Activated CD8-positive, alpha-beta memory T cell treated with anti-CD3 and anti-CD28 coated beads, Interleukin-2, amount 50 U/mL, for 1 hour (primary cell): ENCODE measurements at regions not wholly inside any gene's neighbourhood (a gene's known extent, or its start where the extent isn't known, plus 50 kb on each side); places are given as distances from the start of the nearest gene placed in this dataset.
"Not testable (repeated sequence)": the region's sequence is repeated elsewhere in the genome, so short reads cannot be mapped to it uniquely, and the experiment has no call there.

ENCODE experiments used
- DNase-seq: peaks from one replicate; pipeline ENCODE4 v3.0.0-alpha.2; 2020; ENCODE audit errors: extremely low read depth

GRCh38 chr18:41058351-41059125 lies 896.5 kb upstream of the PIK3C3 start:
- DNase-seq, result no peak

GRCh38 chr18:41052625-41053024 lies 902.4 kb upstream of the PIK3C3 start:
- DNase-seq, result no peak

DNA sequence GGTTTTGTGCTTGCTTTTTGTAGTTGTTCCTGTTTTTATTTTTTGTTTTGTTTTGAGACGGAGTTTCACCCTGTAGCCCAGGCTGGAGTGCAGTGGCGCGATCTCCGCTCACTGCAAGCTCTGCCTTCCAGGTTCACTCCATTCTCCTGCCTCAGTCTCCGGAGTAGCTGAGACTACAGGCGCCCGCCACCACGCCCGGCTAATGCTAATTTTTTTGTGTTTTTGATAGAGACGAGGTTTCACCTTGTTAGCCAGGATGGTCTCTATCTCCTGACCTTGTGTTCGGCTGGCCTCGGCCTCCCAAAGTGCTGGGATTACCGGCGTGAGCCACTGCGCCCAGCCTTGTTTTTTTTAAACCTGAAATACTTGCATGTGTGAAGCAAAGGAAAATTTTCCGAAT lies 908.8 kb upstream of the PIK3C3 start:
- not testable (repeated sequence) for DNase-seq

DNA sequence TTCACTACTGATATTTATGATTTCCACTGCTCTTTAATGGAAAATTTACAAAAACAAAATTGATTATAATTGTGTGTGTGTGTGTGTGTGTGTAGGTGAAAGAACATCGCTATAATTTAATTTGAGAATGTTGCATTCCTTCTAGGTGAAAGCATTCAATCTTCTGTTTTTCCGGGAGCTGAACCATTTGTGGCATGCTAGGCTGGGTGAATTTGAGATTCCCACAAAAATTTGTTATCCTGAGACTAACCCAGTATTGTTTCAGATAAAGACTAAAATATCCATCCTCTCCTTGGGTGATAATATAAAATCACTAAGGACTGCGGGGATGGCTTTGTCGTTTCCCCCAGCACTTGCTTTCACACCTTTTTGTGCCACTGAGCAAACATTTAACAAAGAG lies 911.2 kb upstream of the PIK3C3 start:
- no peak for DNase-seq

GRCh38 chr18:41042866-41043265 lies 912.2 kb upstream of the PIK3C3 start:
- DNase-seq, result no peak

- DNase-seq, result no peak
Measured at GRCh38 chr18:41038071-41038470, 917.0 kb upstream of the PIK3C3 start.

- DNase-seq, result no peak
Measured at GRCh38 chr18:41036346-41036745, 918.7 kb upstream of the PIK3C3 start.

DNA sequence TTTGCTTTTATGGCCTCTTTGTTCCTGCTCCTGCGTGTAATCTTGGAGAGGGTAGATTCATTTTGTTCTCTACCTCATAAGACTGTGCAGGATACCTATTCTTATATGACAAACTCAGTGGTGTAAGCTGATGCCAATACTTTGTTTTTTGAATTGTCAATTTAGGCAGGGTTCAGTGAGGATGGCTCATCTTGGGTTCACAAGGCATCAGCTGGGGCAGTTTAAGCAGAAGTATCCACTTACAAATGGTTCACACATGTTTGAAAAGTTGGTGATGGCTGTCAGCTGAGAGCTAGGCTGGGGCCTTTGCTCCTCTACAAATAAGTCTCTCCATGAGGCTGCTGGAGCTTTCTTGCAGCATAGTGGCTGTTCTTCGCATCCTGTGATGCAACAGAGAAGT lies 920.6 kb upstream of the PIK3C3 start:
- no peak for DNase-seq

DNA sequence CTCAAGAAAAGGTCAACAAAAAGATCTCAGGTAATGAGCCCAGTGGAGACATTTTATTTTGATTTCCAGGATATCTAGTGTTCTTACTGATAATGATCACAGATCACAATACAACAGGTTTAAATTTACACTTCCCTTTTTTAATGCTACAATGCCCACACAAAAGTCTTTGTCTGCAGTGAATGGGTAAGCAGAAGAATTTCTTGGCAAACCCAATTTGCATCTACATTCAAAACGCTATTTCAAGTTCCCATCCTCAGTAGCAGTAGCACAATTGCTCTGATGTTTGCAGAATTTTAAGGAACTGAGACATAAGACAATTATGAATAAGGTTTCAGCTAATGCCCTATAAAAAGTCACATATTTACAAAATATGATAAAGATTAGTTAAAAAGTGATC lies 929.4 kb upstream of the PIK3C3 start:
- DNase-seq, result no peak

DNA sequence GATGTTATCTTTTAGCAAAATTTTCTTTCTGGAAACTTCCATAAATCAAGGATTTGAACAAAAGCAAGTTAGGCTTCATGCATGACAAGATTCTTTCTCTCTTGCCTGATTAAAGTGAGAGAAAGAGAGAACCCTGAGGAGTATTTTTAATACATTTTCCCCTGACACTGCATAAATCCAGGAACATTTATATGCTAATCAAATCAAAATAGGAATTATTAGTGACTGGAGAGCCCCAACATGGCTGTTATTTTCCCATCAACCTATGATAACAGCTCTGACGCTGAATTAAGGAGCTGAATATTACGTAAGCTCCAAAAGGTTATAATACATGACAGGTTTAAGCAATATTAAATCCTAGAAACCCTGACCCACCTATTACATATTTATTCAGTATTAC lies 930.2 kb upstream of the PIK3C3 start:
- DNase-seq, result no peak

GRCh38 chr18:41022484-41022883 lies 932.5 kb upstream of the PIK3C3 start:
- no peak for DNase-seq

- DNase-seq, result no peak
Measured at GRCh38 chr18:41021089-41021488, 933.9 kb upstream of the PIK3C3 start.

GRCh38 chr18:41012194-41012593 lies 942.8 kb upstream of the PIK3C3 start:
- DNase-seq, result no peak

DNA sequence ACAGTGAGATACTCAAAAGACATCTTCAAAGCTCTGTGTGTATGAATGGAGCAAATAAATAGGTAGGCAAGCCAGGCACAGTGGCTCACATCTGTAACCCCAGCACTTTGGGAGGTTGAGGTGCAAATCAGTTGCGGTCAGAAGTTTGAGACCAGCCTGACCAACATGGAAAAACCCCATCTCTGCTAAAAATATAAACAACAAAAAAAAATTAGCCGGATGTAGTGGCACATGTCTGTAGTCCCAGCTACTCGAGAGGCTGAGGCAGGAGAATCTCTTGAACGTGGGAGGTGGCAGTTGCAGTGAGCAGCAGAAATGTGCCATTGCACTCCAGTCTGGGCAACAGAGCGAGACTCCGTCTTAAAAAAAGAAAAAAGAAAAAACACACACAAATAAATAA lies 945.1 kb upstream of the PIK3C3 start:
- DNase-seq, result no peak

DNA sequence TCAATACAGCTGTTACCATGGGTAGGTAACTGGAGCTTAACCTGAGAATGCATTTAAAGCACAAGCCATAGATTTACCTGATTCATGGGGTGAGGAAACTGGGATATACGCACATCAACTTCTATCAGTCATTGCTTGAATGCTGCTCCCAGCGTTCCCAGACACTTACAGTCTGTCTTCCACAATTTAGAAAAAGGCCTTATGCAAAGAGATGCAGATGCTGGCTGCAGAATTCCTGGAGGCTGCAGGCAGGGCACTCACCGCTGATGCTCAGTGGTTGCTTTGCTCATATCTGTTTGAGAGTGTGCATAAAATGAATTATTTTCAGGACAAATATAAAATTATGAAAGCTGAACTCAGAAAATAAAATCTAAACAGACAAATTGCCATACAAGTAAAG lies 950.7 kb upstream of the PIK3C3 start:
- no peak for DNase-seq

DNA sequence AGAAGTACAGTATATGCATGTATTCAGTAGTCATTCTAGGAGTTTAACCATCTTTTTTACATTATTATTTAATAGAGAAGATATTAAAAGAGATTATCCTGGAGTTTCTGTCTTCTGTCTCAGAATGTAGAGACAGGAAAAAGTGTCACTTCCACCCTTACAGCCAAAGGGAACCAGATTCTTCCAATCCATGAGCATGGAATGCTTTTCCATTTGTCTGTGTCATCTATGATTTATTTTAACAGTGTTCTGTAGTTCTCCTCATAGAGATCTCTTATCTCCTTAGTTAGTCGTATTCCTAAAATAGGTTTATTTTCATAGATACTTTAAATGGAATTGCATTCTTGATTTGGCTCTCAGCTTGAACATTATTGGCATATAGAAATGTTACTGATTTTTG lies 959.5 kb upstream of the PIK3C3 start:
- DNase-seq, result no peak

- no peak for DNase-seq
Measured at GRCh38 chr18:40993363-40993762, 961.7 kb upstream of the PIK3C3 start.

DNA sequence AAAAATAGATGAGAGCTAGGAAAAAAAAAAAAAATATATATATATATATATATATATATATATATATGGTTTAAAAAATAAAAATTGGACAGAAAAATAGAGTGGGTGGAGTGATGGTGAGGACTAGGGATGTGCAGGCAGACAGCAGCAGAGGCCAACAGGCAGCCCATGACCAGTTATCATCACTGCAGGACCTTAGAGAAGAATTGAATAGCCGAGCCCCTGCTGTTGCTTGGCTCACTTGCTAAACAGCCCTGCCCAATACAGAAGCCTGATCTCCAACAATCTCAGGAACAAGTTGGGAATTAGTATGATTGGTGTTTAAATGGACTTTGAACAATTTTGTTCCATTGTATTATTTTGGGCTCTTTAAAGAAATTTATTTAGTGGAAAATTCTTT lies 967.5 kb upstream of the PIK3C3 start:
- DNase-seq, result no peak

DNA sequence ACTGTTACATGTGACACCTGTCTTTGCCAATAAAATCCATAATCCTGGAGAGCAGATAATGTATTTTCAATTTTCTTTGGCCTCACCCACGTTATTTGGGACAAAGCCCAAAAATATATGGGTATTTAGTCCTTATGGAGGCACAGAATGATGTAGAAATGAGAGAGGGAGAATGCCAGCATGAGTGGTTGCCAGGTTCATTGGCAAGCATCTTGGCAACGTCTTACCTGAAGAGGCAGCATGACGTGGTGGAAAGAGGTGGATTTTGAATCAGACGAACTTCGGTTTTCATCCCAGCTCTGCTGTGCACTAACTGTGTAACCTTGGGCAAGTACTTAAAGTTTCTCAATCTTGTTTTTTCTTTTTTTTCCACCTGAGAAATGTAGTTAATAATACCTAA lies 969.6 kb upstream of the PIK3C3 start:
- no peak for DNase-seq

- DNase-seq, result no peak
Measured at GRCh38 chr18:40984856-40985255, 970.2 kb upstream of the PIK3C3 start.

DNA sequence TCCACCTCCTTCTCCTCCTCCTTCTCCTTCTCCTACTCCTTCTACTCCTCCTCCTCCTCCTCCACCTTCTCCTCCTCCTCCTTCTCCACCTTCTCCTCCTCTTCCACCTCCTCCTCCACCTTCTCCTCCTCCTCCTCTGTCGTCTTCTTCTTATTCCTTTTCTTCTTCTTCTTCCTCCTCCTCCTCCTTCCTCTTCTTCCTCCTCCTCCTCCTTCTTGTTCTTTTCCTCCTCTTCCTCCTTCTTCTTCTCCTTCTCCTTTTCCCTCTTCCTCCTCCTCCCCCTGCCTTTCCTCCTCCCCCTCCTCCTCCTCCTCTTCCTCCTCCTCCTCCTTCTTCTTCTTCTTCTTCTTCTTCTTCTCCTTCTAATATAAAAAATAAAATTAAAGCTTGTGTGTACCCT lies 971.2 kb upstream of the PIK3C3 start:
- no peak for DNase-seq

- no peak for DNase-seq
Measured at GRCh38 chr18:40980171-40980570, 974.9 kb upstream of the PIK3C3 start.

- DNase-seq, result no peak
Measured at GRCh38 chr18:40976050-40976449, 979.0 kb upstream of the PIK3C3 start.

DNA sequence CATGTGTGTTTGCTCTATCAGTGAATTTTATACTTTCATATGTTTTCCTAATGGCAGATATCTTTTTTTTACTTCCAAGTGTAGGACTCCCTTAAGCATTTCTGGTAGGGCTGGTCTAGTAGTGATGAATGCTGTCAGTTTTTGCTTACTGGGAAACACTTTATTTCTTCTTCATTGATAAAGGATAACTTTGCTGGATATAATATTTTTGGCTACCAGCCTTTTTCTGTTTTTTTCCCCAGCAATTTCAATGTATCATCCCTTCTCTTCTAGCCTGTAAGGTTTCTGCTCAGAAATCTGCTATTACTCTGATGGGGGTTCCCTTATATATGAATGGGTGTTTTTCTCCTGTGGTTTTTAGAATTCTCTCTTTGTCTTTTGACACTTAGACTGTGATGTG lies 980.6 kb upstream of the PIK3C3 start:
- no peak for DNase-seq
